GM04503 (cell line): ENCODE measurements at regions not wholly inside any gene's neighbourhood (a gene's known extent, or its start where the extent isn't known, plus 50 kb on each side); places are given as distances from the start of the nearest gene placed in this dataset.
"Not testable (repeated sequence)": the region's sequence is repeated elsewhere in the genome, so short reads cannot be mapped to it uniquely, and the experiment has no call there.

Experiments
- DNase-seq: peaks from one replicate; pipeline ENCODE4 v3.0.0-alpha.2; 2012; ENCODE audit warnings: low read depth

GRCh38 chr3:184477940-184478339 is 83.6 kb upstream of the EPHB3 start:
- DNase-seq = no peak

- DNase-seq = no peak
Measured at GRCh38 chr3:184479426-184480126, 82.0 kb upstream of the EPHB3 start.

GRCh38 chr3:184480831-184481230 is 80.8 kb upstream of the EPHB3 start:
- no peak for DNase-seq

GRCh38 chr3:184481984-184482671 is 79.5 kb upstream of the EPHB3 start:
- no peak for DNase-seq

- DNase-seq = peak; percentile 46
Measured at GRCh38 chr3:184485241-184485640, 76.3 kb upstream of the EPHB3 start.

- DNase-seq = no peak
Measured at GRCh38 chr3:184485906-184486305, 75.7 kb upstream of the EPHB3 start.

DNA sequence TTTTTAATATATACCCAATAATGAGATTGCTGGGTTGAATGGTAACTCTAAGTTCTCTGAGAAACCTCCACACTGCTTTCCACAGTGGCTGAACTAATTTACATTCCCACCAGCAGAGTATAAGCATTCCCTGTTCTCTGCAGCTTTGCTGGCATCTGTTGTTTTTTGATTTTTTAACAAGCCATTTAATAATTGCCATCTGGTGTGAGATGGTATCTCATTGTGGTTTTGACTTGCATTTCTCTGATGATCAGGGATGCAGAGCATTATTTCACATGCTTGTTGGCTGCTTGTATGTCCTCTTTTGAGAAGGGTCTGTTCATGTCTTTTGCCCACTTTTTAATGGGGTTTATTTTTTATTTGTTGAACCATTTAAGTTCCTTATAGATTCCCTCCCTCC is 75.0 kb upstream of the EPHB3 start:
- no peak for DNase-seq

- no peak for DNase-seq
Measured at GRCh38 chr3:184488577-184488976, 73.0 kb upstream of the EPHB3 start.

DNA sequence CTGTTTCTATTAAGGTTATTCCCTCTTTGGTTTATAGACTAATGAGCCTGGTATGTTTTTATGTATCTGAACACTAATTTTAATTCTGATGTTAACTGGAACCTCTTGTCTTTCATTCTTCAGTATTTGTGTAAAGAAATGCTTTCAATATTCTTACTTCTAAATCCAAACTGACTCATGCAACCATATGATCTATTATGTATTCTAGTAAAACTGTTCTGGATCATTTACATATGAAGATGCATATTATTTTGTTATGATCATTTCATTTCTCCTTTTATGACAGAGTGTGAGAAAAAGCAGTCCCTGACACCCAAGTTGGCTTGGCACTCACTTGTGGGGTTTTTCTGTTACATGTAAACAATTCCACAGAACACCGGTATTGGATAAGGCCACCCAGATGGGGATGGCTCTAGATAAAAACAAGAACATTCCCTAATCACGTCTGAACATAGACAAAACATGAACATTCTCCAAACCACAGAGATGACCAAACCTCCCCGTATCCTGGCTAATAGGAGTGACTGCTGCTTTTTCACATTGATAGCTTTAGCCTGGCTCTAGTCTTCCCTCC is 72.2 kb upstream of the EPHB3 start:
- DNase-seq = no peak

DNA sequence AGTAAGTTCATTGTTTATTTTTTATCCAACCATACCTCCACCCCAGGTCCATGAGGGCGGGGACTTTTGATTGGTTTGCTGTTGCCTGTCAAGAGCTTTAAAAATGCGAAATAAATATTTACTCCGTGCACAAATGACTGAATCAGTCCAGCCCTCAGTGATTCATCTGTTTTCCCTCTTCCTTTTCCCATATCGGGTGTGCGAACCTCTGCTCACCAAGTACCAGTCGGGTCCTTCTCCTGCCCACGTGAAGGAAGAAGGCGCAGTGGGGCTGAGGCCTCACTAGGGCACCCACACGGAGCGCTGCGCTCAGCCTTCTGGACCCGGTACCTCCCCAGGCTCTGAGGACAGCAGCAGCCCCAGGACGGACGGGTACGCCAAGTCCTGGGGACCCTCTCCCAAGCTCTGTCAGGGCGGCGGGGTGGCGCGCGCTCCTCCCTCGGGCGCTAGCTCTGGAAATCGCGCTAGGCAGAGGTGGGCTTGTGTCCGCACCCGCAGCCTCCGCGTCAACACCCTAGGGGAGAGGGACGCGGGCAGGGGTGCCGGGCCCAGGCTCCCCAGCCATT is 70.5 kb upstream of the EPHB3 start:
- DNase-seq = no peak

- DNase-seq = no peak
Measured at GRCh38 chr3:184491867-184492615, 69.5 kb upstream of the EPHB3 start.

DNA sequence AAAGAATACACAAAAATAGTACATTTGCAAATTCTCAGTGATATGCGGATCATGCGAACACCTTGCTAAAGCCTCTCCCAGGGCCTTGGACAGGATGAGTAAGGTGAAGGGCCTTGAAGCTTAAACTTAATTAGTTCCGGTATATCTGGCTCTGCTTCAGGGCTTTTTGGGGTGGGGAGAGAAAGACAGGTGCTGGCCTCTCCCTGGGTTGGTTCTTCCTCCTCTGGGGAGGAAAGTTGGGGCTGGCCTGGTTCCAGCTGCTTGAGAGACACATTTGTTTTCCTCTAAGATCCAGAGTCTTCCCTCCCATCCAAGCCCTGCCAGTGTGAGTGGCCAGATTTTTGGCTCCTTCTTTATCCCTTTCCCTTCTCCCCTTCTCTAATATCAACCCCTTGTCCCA is 64.7 kb upstream of the EPHB3 start:
- DNase-seq = no peak

DNA sequence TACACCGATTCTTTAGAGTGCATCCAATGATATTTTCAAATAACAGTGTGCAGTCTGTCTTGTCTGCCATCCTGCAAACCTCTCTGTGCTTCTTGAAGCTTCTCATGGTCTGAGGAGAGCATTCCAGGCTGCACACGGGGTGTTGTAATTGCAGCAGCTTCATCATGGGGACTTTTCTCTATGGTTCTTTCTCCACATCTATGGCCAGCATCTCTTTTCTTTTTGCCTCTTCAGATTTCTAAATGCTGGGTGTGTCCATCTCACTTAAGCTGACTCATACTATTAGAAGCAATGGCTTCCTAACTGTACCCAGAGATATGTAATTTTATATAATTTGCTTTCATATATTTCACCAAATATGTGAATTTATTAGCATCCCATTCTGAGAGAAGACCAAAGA is 63.8 kb upstream of the EPHB3 start:
- DNase-seq = no peak

- DNase-seq = no peak
Measured at GRCh38 chr3:184498986-184499606, 62.5 kb upstream of the EPHB3 start.

- no peak for DNase-seq
Measured at GRCh38 chr3:184500344-184500923, 61.2 kb upstream of the EPHB3 start.

DNA sequence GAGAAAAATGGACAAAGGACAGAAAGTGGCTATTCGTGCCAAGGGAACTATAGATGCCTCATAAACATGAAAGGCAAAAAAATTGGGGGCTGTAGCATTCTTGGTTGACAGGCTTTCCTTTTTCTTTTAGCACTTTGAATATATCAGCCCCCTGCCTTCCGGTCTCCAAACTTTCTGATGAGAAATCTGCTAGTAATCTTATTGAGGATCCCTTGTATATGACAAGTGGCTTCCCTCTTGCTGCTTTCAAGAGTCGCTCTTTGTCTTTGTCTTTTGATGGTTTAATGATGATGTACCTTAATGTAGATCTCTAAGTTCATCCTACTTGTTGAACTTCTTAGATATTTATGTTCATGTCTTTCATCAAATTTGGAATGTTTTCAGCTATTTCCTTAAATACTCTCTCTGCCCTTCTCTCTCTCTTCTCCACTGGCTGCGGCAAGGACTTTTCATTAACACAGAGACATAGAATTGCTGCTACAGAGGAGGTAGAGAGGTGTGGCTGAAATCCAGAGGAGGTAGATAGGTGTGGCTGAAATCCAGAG is 59.4 kb upstream of the EPHB3 start:
- no peak for DNase-seq

DNA sequence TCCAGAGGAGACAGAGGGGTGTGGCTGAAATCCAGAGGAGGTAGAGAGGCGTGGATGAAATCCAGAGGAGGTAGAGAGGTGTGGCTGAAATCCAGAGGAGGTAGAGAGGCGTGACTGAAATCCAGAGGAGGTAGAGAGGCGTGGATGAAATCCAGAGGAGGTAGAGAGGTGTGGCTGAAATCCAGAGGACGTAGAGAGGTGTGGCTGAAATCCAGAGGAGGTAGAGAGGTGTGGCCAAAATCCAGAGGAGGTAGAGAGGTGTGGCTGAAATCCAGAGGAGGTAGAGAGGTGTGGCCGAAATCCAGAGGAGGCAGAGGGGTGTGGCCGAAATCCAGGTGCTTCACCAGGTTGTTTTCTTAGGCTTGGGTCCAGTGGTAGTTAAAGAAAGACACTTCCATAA is 58.7 kb upstream of the EPHB3 start:
- not testable (repeated sequence) for DNase-seq

DNA sequence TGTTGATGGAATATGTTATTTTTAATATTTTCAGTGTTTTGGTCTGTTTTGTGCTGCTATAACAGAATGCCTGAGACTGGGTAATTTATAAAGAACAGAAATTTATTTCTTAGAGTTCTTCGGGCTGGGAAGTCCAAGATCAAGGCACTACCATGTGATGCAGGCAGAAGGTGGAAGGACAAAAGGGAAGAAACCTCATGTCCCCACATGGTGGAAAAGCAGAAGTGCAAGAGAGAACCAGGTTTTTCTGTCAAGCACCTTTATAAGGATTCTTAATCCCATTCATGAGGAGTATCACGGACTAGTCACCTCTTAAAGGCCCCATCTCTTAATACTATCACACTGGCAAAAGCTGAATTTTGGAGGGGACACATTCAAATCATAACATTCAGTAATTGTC is 57.9 kb upstream of the EPHB3 start:
- DNase-seq = no peak

DNA sequence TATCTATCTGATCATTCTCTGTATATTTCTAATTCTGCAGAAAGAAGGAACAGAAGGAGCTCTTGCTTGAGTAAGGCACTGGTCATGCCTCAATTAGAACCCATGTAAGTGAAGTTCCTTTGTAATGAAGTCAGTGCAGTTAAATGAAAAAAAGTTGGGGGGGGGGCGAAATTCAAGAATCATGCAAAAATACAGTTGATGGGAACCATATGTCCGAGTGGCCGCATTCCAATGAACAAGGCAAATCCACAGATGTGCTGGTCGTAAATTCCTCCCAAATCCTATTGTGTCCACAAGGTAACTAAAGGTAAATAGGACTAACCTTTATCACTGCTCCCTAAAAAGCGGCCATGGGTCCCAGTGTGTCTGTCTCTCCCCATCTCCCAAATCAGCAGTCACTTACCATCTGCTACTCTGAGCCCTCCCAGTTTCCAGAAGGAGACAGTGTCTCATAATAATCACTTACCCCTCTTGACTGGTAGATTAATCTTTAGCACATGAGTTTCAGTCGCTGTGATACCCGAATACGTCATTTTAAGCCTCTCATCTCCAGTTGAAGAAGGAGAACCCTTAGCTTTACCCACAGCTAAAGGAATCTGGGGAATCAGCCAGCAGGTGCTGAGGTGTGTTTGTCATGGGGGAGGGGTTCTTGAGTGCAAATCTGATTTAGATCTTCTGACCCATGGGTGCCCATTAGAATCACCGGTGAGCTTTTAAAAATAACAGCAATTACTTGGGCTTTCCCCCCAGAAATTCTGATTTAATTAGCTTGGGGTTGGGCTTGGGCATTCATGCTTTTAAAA is 56.3 kb upstream of the EPHB3 start:
- DNase-seq = no peak

- DNase-seq = no peak
Measured at GRCh38 chr3:184506561-184506991, 55.0 kb upstream of the EPHB3 start.
